ENCODE measurements at regions not wholly inside any gene's neighbourhood (a gene's known extent, or its start where the extent isn't known, plus 50 kb on each side); places are given as distances from the start of the nearest gene placed in this dataset.

DNA sequence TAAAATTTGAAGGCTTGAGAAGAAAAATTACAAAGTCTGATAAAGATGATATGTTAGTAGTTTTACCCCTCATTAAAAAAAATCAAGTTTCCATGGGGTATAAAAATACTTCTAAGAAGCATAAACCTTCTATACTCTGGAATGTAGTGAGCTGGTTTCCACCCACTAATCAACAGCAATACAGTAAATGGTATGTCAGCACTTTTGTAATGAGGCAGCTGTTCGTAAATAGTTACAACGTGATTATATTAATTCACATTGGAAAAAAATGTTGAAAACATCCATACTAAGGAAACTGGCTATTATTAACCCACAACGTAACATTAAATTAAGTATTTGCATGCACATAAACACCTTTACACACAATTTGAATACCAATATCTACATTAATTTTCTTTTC lies 283.1 kb upstream of the FAM174A start:
- Histone ChIP-seq H3K36me3 (ENCODE audit: control insufficient read depth, insufficient read depth, low read length) (no peaks in the 10 kb centered on the region), H3K27ac (ENCODE audit: low read length) (no peak overlapping the region), H3K4me3 (ENCODE audit: low read length) (no peak overlapping the region), H3K4me1 (ENCODE audit: control insufficient read depth, insufficient read depth, low read length) (no peaks in the 10 kb centered on the region), H3K27me3 (ENCODE audit: control insufficient read depth, insufficient read depth, low read length) (no peaks in the 10 kb centered on the region), H3K9me3 (ENCODE audit: control insufficient read depth, insufficient read depth, low read length) (no peaks in the 10 kb centered on the region)
- Mint-ChIP-seq H3K36me3 (no peaks in the 10 kb centered on the region), H3K4me3 (no peak overlapping the region), H3K4me1 (no peaks in the 10 kb centered on the region), H3K27me3 (ENCODE audit: low read depth in 2 of 2) (no peaks in the 10 kb centered on the region), H3K9me3 (peaks cover 6 to 7% of the 10 kb centered on the region in 2 donors), H3K27ac (no peak overlapping the region)
- no peak for DNase-seq
- TF ChIP-seq, protein P1, sequence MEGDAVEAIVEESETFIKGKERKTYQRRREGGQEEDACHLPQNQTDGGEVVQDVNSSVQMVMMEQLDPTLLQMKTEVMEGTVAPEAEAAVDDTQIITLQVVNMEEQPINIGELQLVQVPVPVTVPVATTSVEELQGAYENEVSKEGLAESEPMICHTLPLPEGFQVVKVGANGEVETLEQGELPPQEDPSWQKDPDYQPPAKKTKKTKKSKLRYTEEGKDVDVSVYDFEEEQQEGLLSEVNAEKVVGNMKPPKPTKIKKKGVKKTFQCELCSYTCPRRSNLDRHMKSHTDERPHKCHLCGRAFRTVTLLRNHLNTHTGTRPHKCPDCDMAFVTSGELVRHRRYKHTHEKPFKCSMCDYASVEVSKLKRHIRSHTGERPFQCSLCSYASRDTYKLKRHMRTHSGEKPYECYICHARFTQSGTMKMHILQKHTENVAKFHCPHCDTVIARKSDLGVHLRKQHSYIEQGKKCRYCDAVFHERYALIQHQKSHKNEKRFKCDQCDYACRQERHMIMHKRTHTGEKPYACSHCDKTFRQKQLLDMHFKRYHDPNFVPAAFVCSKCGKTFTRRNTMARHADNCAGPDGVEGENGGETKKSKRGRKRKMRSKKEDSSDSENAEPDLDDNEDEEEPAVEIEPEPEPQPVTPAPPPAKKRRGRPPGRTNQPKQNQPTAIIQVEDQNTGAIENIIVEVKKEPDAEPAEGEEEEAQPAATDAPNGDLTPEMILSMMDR (IDR thresholded peaks at IDR 0.05) = no peak
- intact Hi-C loops (cut with micrococcal nuclease) = no loop called here
- 100% methylated on average over 2 of the region's 3 CpGs for WGBS (ENCODE audit: insufficient coverage)
- no peak for ATAC-seq

DNA sequence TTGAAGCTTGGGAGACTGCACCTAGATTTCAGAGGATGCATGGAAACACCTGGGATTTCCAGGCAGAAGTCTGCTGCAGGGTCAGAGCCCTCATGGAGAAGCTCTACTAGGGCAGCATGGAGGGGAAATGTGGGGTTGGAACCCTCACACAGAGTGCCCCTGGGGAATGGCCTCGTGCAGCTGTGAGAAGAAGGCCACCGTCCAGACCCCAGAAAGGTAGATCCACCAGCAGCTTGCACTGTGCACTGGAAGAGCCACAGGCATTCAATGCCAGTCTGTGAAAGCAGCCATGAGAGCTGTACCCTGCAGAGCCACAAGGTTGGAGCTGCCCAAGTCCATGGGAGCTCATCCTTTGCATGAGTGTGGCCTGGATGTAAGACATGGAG lies 285.3 kb upstream of the FAM174A start:
- intact Hi-C loops (cut with micrococcal nuclease) = no loop called here
- WGBS (ENCODE audit: insufficient coverage) = 83% methylated on average over 2 of the region's 2 CpGs
- Histone ChIP-seq H3K27me3 (ENCODE audit: control insufficient read depth, insufficient read depth, low read length) (no peaks in the 10 kb centered on the region), H3K4me3 (ENCODE audit: low read length) (no peak overlapping the region), H3K27ac (ENCODE audit: low read length) (no peak overlapping the region), H3K9me3 (ENCODE audit: control insufficient read depth, insufficient read depth, low read length) (no peaks in the 10 kb centered on the region), H3K4me1 (ENCODE audit: control insufficient read depth, insufficient read depth, low read length) (no peaks in the 10 kb centered on the region), H3K36me3 (ENCODE audit: control insufficient read depth, insufficient read depth, low read length) (no peaks in the 10 kb centered on the region)
- no peaks in the 10 kb centered on the region for H3K27me3 Mint-ChIP-seq (ENCODE audit: low read depth in 2 of 2)
- no peaks in the 10 kb centered on the region for H3K4me1 Mint-ChIP-seq
- TF ChIP-seq, protein P1 (IDR thresholded peaks at IDR 0.05) = no peak
- no peak overlapping the region for H3K27ac Mint-ChIP-seq
- no peaks in the 10 kb centered on the region for H3K36me3 Mint-ChIP-seq
- peaks cover 7 to 8% of the 10 kb centered on the region in 2 donors for H3K9me3 Mint-ChIP-seq
- DNase-seq (no peak), ATAC-seq (no peak)
- no peak overlapping the region for H3K4me3 Mint-ChIP-seq

DNA sequence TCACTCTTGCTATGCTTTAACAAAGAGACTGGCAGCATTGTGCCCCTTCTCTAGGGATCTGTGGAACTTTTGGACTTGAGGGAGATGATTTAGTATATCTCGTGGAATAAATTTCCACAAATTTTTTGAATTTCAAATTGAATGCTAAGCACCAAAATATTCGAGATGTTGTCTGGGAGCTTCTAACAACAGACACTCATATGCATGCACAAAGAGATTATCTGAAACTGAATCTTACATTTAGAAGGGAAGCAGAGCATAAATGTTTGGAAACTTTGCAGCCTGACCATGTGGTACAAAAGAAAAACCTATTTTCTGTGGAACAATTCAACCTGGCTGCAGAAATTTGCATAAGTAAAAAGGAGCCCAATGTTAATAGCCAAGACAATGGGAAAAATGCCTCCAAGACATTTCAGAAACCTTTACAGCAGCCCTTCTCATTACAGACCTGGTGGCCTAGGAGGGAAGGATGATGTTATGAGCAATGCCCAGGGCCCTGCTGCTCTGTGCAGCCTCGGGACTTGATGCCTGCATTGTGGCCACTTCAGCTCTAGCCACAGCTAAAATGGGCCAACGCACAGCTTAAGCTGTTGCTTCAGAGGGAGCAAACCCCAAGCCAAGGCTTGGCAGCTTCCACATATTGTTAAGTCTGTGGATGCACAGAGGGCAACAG lies 285.8 kb upstream of the FAM174A start:
- no peaks in the 10 kb centered on the region for H3K4me1 Mint-ChIP-seq
- H3K9me3 Mint-ChIP-seq = peaks cover 7 to 8% of the 10 kb centered on the region in 2 donors
- H3K4me1 ChIP-seq (ENCODE audit: control insufficient read depth, insufficient read depth, low read length) = no peaks in the 10 kb centered on the region
- 74% methylated on average over 4 of the region's 4 CpGs for WGBS (ENCODE audit: insufficient coverage)
- no peak overlapping the region for H3K4me3 Mint-ChIP-seq
- ATAC-seq = no peak
- no peaks in the 10 kb centered on the region for H3K27me3 ChIP-seq (ENCODE audit: control insufficient read depth, insufficient read depth, low read length)
- no peak overlapping the region for H3K27ac Mint-ChIP-seq
- no peak for DNase-seq
- H3K4me3 ChIP-seq (ENCODE audit: low read length) = no peak overlapping the region
- intact Hi-C loops (cut with micrococcal nuclease) = no loop called here
- H3K36me3 Mint-ChIP-seq = no peaks in the 10 kb centered on the region
- TF ChIP-seq, protein P1 (IDR thresholded peaks at IDR 0.05) = no peak
- H3K9me3 ChIP-seq (ENCODE audit: control insufficient read depth, insufficient read depth, low read length) = no peaks in the 10 kb centered on the region
- no peaks in the 10 kb centered on the region for H3K36me3 ChIP-seq (ENCODE audit: control insufficient read depth, insufficient read depth, low read length)
- no peak overlapping the region for H3K27ac ChIP-seq (ENCODE audit: low read length)
- H3K27me3 Mint-ChIP-seq (ENCODE audit: low read depth in 2 of 2) = no peaks in the 10 kb centered on the region

DNA sequence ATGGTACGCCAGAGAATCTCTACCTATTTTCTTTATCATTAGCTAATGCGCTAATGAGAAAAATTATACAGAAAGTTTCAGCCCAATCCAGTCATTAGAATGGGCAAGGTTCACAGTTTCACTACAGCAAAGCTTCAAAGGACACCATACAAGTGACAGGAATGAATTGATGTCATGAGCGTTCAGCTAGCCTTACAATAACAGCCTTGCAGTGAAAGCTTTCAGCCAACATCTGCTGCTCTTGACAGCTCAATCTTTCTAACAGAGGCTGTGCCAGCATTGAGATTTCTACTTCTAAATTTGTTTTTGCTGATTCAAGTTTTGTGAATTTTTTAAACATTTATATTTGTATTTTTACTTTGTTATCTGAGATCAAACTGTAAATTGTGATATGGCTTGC lies 302.4 kb upstream of the FAM174A start:
- Mint-ChIP-seq H3K36me3 (no peaks in the 10 kb centered on the region), H3K27me3 (ENCODE audit: low read depth in 2 of 2) (no peaks in the 10 kb centered on the region), H3K9me3 (peaks cover 22 to 26% of the 10 kb centered on the region in 2 donors), H3K4me3 (no peak overlapping the region), H3K27ac (no peak overlapping the region), H3K4me1 (no peaks in the 10 kb centered on the region)
- 97% methylated on average over 3 of the region's 3 CpGs for WGBS (ENCODE audit: insufficient coverage)
- no peaks in the 10 kb centered on the region for H3K27me3 ChIP-seq (ENCODE audit: control insufficient read depth, insufficient read depth, low read length)
- peaks cover 2% of the 10 kb centered on the region for H3K9me3 ChIP-seq (ENCODE audit: control insufficient read depth, insufficient read depth, low read length)
- ATAC-seq (no peak), DNase-seq (no peak)
- no peaks in the 10 kb centered on the region for H3K36me3 ChIP-seq (ENCODE audit: control insufficient read depth, insufficient read depth, low read length)
- no peaks in the 10 kb centered on the region for H3K4me1 ChIP-seq (ENCODE audit: control insufficient read depth, insufficient read depth, low read length)
- H3K4me3 ChIP-seq (ENCODE audit: low read length) = no peak overlapping the region
- intact Hi-C loops (cut with micrococcal nuclease) = no loop called here
- no peak overlapping the region for H3K27ac ChIP-seq (ENCODE audit: low read length)
- TF ChIP-seq, protein P1 (IDR thresholded peaks at IDR 0.05) = no peak
